Fibroblast of mammary gland (primary cell): ENCODE measurements at regions not wholly inside any gene's neighbourhood (a gene's known extent, or its start where the extent isn't known, plus 50 kb on each side); places are given as distances from the start of the nearest gene placed in this dataset.

ENCODE experiments used
- DNase-seq: peaks from one replicate; pipeline ENCODE4 v3.0.0-alpha.2; 2010; ENCODE audit warnings: low read depth
- H3K4me3 ChIP-seq: 2 replicates; pipeline ENCODE4 v1.5.1; 2011; ENCODE audit warnings: low read depth, mild to moderate bottlenecking, low read length, moderate library complexity; ENCODE audit not compliant: control insufficient read depth
- CTCF ChIP-seq: conservative IDR thresholded peaks from 2 replicates; pipeline ENCODE4 v1.5.1; 2011; ENCODE audit warnings: low read depth, low read length, inconsistent platforms; ENCODE audit not compliant: control insufficient read depth, insufficient read depth

- no peak overlapping the region for H3K4me3 ChIP-seq
- TF ChIP-seq CTCF: no peak
- no peak for DNase-seq
Observed at GRCh38 chr5:27257696-27258095, 219.3 kb upstream of the CDH9 start.

GRCh38 chr5:27252911-27253310, 214.5 kb upstream of the CDH9 start:
- TF ChIP-seq CTCF: no peak
- DNase-seq: peak; percentile 2
- H3K4me3 ChIP-seq: no peak overlapping the region

- no peak overlapping the region for H3K4me3 ChIP-seq
- no peak for TF ChIP-seq CTCF
- DNase-seq: peak; percentile 74
Observed at GRCh38 chr5:27242258-27242626, 203.9 kb upstream of the CDH9 start.

DNA sequence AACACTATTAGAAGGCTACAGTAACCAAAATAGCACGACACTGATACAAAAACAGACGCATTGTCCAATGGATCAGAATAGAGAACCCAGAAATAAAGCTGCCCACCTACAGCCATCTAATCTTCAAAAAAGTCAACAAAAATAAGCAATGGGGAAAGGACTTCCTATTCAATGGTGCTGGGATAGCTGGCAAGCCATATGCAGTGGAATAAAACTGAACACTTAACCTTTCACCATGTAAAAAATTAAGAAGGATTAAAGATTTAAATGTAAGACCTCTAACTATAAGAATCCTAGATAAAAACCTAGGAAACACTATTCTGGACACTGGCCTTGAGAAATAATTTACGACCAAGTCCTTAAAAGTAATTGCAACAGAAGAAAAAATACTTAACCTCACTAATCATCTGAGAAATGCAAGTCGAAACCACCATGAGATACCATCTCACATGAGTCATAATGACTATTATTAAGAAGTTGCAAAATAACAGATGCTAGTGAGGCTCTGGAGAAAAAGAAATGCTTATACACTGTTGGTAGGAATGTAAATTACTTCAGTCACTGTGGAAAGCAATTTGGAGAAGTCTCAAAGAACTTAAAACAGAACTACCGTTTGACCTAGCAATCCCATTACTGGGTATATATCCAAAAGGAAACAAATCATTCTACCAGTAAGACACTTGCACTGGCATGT, 203.3 kb upstream of the CDH9 start:
- peak; percentile 49 for TF ChIP-seq CTCF
- DNase-seq: peak; percentile 98
- no peak overlapping the region for H3K4me3 ChIP-seq

GRCh38 chr5:27240791-27241190, 202.4 kb upstream of the CDH9 start:
- no peak for TF ChIP-seq CTCF
- no peak for DNase-seq
- no peak overlapping the region for H3K4me3 ChIP-seq

DNA sequence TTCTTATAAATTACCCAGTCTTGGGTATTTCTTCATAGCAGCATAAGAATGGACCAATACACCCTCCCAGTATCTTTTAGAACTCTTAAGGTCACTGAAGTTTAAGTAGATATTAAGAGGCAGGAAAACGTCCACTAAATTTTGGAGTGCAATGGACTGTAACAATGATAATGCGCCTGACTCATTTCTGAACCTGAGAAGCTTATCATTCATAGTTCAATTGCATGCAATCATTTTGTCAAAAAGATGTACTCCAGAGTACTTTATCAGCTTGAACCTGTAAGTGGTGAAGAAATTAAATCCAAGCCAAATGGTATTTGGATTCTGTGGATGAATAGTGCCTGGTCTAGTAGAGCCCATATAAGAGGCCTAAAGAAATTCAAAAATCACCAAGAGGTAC, 196.5 kb upstream of the CDH9 start:
- no peak for TF ChIP-seq CTCF
- no peak overlapping the region for H3K4me3 ChIP-seq
- no peak for DNase-seq

DNA sequence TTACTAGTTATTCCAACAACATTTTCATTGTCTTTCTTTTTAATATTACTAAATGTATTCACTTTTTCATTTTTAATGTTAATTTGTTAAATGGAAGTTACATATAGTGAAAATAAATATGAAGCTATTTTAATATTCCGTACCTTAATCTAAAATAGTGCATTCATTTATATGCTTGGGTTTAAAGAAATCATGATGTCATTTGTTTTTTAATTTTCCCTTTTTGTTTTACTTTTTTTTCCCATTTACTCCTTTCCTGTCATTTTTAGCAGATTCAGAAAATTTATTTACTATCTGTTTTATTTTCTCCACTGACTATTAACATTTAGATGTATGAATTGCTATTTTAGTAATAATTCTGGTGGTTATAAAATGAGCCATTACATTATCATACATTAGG, 183.0 kb upstream of the CDH9 start:
- no peak for DNase-seq
- H3K4me3 ChIP-seq: no peak overlapping the region
- no peak for TF ChIP-seq CTCF
